ENCODE measurements at regions not wholly inside any gene's neighbourhood (a gene's known extent, or its start where the extent isn't known, plus 50 kb on each side); places are given as distances from the start of the nearest gene placed in this dataset.

DNA sequence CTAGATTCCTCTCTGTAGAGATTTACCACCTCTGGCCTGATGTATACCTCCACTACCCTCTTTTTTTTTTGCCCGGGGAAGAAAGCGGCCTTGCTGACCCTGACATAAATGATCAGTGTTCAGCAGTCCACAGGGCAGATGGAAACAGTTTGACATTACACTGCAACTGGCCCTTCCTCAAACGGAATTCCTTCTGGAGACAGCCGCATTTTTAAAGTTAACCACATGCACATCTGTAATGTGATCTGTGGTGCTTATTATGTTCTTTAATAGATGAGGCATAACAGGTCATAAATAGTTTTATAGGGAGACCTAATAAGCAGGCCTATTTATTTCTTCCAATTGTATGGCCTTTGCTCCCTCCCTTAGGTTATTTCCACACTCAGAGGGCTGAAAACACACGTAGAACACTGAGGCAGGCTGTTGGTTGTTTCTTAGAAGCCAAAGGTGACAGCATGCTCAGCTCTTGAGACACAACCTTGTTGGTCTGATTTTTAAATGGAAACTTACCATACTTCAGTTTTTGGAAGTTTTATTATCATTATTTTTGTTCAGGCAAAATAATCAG is 84.0 kb upstream of the APC start:
- DNase-seq (ENCODE audit: low read depth, low spot score), result no peak
- in situ Hi-C loops (cut with HindIII; ENCODE audit: low sequenced_read_pairs), result no loop called here
- TF ChIP-seq, protein P1, sequence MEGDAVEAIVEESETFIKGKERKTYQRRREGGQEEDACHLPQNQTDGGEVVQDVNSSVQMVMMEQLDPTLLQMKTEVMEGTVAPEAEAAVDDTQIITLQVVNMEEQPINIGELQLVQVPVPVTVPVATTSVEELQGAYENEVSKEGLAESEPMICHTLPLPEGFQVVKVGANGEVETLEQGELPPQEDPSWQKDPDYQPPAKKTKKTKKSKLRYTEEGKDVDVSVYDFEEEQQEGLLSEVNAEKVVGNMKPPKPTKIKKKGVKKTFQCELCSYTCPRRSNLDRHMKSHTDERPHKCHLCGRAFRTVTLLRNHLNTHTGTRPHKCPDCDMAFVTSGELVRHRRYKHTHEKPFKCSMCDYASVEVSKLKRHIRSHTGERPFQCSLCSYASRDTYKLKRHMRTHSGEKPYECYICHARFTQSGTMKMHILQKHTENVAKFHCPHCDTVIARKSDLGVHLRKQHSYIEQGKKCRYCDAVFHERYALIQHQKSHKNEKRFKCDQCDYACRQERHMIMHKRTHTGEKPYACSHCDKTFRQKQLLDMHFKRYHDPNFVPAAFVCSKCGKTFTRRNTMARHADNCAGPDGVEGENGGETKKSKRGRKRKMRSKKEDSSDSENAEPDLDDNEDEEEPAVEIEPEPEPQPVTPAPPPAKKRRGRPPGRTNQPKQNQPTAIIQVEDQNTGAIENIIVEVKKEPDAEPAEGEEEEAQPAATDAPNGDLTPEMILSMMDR (IDR thresholded peaks at IDR 0.05; ENCODE audit: low read depth, low read length), result no peak
- H3K4me3 ChIP-seq (ENCODE audit: low read depth, low read length), result no peak overlapping the region

DNA sequence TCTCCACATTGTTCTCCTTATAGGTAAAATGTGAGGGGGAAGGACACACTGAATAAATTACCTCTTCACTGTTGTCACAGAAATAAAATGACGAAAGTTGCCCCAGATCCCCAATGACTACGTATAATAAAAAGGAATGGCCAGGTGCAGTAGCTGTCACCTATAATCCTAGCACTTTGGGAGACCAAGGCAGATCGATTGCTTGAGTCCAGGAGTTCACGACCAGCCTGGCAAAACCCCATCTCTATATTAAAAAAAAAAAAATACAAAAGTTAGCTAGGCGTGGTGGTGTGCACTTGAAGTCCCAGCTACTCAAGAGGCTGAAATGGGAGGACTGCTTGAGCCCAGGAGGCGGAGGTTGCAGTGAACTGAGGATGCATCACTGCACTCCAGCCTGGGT is 82.2 kb upstream of the APC start:
- no peak for DNase-seq (ENCODE audit: low read depth, low spot score)
- no peak overlapping the region for H3K4me3 ChIP-seq (ENCODE audit: low read depth, low read length)
- TF ChIP-seq, protein P1 (IDR thresholded peaks at IDR 0.05; ENCODE audit: low read depth, low read length), result no peak
- in situ Hi-C loops (cut with HindIII; ENCODE audit: low sequenced_read_pairs), result no loop called here

DNA sequence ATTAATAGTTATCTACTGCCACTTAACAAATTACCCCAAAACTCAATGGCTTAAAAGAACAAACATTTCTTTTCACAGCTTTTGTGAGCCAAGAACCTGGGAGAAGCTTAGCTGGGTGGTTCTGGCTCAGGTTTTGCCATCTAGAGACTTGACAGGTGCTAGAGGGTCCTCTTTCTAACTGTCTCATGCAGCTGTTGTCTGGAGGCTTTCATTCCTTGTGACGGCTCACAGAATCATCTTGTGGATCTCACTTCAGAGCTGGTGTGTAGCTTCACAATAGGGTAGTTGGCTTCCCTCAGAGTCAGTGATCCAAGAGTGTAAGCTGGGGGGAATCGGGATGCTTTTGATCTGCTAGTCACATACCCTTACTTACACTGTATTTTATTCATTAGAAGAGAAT is 81.2 kb upstream of the APC start:
- TF ChIP-seq, protein P1 (IDR thresholded peaks at IDR 0.05; ENCODE audit: low read depth, low read length), result no peak
- H3K4me3 ChIP-seq (ENCODE audit: low read depth, low read length), result no peak overlapping the region
- no peak for DNase-seq (ENCODE audit: low read depth, low spot score)
- in situ Hi-C loops (cut with HindIII; ENCODE audit: low sequenced_read_pairs), result no loop called here

DNA sequence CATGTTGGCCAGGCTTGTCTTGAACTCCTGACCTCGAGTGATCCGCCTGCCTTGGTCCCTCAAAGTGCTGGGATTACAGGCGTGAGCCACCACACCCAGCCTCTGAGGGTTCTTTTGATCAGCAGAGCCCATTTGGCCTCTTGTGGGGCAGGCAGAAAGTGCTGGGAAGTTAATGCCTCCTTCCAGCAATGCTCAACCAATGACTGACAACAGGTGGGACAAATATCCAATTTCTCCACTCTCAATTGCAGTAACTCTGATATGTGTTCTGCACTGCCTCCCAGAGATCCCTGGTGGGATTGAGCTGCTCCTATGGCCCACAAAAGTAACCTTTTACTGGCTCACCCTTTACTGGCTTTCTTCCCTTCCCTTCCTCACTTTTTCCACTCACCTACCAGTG is 79.9 kb upstream of the APC start:
- TF ChIP-seq, protein P1 (IDR thresholded peaks at IDR 0.05; ENCODE audit: low read depth, low read length), result no peak
- DNase-seq (ENCODE audit: low read depth, low spot score), result no peak
- H3K4me3 ChIP-seq (ENCODE audit: low read depth, low read length), result no peak overlapping the region
- in situ Hi-C loops (cut with HindIII; ENCODE audit: low sequenced_read_pairs), result no loop called here

DNA sequence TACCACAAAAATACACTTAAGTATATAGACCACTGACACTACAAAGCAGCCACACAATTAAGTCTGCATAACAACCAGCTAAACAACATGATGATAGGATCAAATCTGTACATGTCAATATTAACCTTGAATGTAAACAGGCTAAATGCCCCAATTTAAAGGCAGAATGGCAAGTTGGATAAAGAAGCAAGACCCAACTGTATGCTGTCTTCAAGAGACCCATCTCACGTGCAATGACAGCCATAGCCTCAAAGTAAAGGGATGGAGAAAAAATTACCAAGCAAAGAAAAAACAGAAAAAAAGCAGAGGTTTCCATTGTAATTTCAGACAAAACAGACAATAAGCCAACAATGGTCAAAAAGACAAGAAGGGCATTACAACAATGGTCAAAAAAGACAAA is 77.3 kb upstream of the APC start:
- TF ChIP-seq, protein P1 (IDR thresholded peaks at IDR 0.05; ENCODE audit: low read depth, low read length), result no peak
- in situ Hi-C loops (cut with HindIII; ENCODE audit: low sequenced_read_pairs), result no loop called here
- H3K4me3 ChIP-seq (ENCODE audit: low read depth, low read length), result no peak overlapping the region
- DNase-seq (ENCODE audit: low read depth, low spot score), result no peak

DNA sequence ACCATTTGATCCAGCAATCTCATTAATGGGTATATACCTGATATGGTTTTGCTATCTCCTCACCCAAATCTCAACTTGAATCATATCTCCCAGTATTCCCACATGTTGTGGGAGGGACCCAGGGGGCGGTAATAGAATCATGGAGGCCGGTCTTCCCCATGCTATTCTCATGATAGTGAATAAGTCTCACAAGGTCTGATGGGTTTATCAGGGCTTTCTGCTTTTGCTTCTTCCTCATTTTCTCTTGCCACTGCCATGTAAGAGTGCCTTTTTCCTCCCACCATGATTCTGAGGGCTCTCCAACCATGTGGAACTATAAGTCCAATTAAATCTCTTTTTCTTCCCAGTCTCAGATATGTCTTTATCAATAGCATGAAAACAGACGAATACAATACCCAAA is 74.5 kb upstream of the APC start:
- in situ Hi-C loops (cut with HindIII; ENCODE audit: low sequenced_read_pairs), result no loop called here
- no peak overlapping the region for H3K4me3 ChIP-seq (ENCODE audit: low read depth, low read length)
- TF ChIP-seq, protein P1 (IDR thresholded peaks at IDR 0.05; ENCODE audit: low read depth, low read length), result no peak
- no peak for DNase-seq (ENCODE audit: low read depth, low spot score)

DNA sequence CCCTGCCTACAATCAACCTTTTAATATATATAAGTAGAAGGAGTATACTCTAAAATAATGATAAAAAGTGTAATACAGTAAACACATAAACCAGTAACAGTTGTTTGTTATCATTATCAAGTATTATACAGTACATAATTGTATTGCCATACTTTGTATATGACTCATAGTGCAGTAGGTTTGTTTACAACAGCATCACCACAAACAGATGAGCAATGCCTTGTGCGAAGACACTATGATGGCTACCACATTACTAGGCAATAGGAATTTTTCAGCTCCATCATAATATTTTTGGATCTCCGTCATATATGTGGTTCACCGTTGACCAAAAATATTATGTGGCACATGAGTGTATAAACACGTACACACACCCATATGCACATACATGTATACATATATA is 69.7 kb upstream of the APC start:
- TF ChIP-seq, protein P1 (IDR thresholded peaks at IDR 0.05; ENCODE audit: low read depth, low read length), result no peak
- DNase-seq (ENCODE audit: low read depth, low spot score), result no peak
- in situ Hi-C loops (cut with HindIII; ENCODE audit: low sequenced_read_pairs), result no loop called here
- H3K4me3 ChIP-seq (ENCODE audit: low read depth, low read length), result no peak overlapping the region
